NCI-H2196 treated with DMSO at 0.1 percent for 48 hours (cell line): ENCODE measurements at regions not wholly inside any gene's neighbourhood (a gene's known extent, or its start where the extent isn't known, plus 50 kb on each side); places are given as distances from the start of the nearest gene placed in this dataset.

ENCODE experiments used
- DNase-seq: peaks from one replicate; lab custom pipeline; 2025; ENCODE audit not compliant: unreplicated experiment; lab: John Stamatoyannopoulos, UW

DNA sequence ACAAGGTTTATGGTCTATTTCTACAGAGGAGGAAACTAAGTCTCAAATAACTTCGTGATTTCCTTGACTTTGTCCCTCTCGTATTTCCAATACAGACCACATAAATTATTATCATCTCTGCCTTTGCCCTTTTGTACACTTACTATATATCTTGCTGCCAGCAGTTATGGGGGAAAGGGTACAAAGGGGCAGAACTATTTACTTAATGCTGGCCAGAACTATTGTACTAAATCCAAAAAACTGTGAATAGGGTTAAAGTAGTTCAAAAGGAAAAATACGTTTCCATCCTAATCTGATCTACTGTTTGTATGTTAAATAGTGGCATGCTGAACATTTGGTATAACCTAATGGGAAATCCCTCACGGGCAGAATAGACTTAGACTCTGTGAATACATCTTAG lies 537.3 kb upstream of the SEMA6D start:
- DNase-seq: no peak

DNA sequence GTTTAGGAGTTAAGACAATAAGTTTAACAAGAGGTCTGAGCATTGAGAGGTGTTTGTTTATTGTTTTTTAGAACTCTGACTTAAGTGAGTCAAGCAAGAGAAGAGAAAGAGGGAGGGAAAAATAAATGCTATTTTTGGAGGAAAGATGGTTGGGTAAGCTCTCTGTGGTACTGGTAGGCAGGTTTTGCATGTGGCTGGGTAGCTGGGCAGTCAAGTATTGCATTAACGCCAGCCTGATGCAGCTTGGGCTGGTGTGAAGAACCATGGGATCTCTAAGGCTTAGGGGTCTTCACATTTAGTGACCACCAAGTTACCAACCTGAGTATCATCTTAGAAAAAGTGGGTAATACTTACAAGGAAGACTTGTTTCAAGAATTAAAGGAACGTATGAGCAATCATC lies 534.5 kb upstream of the SEMA6D start:
- no peak for DNase-seq

- DNase-seq: no peak
Measured at GRCh38 chr15:47184003-47184907, 533.0 kb upstream of the SEMA6D start.

DNA sequence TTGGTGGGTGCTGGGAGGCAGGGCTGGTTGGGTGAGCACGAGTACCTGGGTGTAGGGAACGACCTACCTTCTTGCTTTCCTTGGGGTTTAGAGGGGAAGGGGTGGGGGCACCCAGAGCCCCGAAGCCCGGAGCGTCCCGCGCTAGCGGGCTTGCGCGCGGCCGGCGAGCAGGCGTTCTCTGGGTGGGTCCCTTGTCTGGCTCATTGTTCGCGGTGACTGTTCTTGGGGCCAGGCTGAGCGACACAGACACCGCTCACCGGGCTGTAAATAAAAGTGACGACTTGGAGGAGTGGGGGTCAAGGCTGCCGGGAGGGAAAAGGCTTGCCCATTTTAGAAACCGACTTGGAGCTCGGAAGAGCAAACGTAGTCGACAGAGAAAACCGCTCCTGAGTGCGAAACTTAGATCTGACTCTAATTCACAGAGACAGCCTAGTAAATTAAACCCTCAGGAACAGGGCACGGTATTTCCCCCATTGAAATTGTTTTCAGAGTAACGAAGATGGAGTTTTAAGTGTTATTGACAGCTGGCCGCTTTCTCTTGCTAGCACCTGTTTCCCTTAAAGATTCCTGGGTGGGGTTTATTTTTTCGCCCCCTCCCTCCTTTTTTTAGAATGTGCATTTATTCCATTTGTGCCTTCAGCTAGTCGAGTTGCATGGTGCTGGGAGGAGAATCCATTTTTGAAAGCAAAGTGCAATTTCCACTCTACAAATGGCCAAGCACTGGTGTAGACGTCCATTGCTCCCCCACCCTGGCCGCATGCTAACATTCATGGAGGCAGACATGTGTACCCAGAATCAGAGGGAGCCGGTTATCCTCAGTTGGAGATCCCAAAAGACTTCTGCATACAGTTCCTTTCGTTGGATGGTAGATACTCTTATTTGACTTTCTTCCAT lies 532.1 kb upstream of the SEMA6D start:
- no peak for DNase-seq

DNA sequence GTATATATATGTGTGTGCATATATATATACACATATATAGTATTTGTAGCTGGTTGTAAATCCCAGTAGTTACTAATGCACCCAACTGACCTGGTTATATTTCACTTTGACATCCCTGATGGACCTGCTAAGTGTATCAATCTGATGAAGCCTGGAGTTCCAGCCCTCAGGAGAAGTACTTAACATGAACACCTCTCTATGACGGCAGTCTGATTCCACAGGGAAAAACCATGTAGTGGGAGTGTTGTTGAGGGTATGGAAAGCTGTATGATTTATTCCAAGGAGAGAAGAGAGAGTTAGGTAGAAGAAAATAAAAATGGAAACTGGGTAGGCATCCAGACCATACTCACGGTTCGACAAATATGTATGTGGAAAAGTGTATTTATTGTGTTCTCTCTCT lies 531.2 kb upstream of the SEMA6D start:
- DNase-seq: no peak

GRCh38 chr15:47188758-47189507 lies 528.4 kb upstream of the SEMA6D start:
- no peak for DNase-seq

GRCh38 chr15:47194718-47195117 lies 522.6 kb upstream of the SEMA6D start:
- no peak for DNase-seq

DNA sequence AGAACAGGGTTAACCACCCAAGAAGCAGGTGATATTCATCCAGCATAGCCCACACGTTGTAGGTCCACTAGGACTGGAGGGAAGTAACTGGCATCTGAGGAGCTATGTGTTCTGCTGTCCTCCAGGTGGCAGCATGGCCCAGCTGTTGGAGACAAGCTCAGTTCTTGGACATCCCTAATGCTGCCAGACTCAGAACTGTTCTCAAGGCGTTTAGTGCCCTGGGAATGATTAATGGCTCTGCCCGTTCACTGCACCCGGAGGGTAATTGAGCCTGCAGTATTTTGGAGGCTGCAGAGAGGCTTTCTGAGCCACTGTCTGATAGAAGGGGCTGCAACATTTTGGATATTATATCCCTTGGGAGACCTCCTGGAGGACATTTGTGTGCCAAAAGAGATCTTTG lies 521.3 kb upstream of the SEMA6D start:
- peak; percentile 72 for DNase-seq

- no peak for DNase-seq
Measured at GRCh38 chr15:47203993-47204392, 513.3 kb upstream of the SEMA6D start.

DNA sequence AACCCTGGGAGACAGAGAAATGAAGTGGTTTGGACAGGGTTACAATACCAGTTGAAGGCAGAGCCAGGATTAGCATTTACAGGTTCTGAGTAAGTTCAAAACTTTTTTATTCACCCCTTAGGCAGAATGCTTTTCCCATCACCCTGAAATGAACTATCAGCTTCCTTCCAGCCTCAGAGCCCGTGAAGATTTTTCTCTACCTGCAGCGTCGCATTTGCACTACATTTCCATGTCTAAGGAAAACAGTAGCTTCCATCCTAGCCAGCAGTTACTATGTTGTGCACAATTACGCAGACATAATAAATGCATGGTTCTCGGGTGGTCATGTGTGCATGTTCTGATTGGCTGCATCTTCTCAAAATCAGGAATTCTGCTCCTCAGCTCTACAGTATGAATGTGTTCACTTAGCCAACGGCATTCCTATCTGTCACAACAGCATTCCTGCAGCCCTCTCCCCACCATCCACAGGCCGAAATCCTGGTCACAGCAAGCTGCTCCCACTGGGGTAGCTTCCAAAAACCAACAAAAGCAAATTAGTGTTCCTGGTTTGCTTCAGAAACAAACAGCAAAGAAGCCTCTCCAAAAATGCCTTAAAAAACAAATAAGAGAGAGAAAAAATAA lies 510.8 kb upstream of the SEMA6D start:
- no peak for DNase-seq

- no peak for DNase-seq
Measured at GRCh38 chr15:47209591-47209990, 507.7 kb upstream of the SEMA6D start.

DNA sequence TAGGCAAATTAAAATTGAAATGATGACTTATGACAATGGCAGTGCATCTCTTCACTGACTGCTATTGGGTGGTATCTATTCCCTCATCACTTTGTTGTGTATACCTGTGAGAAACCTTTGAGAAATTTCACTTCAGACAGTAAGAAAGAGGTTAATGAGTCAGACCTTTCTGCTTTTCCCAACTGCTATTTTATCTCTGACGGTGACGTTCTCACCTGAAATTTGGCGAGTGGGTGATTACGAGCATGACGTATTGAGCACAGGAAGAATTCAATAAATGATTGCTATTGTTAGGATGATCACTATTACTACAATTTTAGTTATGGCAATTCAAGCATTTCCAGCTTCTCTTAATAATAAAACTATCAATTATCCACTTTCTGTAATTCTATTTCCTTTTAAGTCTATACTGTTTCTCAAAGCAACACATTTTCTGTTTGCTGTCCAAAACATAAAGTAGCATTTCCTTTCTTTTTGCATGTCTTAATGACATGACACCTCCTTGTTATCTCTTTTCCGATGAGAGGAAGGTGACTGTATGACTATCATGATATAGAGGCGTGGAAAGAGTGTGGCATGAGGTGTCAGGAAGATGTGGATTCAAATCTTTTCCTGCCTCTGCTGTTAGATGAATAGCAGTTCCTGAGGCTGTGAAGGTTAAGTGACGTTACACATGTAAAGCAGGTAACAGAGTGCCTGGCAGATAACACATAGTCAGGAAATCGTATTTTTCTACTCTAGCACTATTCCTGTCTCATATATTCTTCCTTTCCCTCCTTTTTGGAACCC lies 504.9 kb upstream of the SEMA6D start:
- DNase-seq: no peak

DNA sequence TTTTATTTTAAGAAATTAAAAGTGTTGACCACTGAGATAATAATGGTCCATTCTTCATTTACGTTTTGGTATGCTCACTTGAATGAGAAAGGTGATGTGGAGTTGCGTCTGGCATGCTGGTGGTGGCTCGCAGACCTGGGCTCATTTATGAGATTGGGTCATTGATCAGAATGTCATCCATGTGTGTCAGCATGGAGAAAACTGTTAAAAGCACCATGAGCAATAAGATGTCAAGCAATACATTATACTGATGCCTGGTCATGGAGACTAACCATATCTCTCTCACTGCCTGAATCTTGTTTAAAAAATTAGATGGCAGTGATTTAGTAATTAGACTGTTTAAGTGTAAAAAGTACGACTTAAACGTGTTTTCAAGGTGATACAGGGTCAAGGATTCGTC lies 503.4 kb upstream of the SEMA6D start:
- DNase-seq: no peak

- no peak for DNase-seq
Measured at GRCh38 chr15:47218295-47218694, 499.0 kb upstream of the SEMA6D start.

DNA sequence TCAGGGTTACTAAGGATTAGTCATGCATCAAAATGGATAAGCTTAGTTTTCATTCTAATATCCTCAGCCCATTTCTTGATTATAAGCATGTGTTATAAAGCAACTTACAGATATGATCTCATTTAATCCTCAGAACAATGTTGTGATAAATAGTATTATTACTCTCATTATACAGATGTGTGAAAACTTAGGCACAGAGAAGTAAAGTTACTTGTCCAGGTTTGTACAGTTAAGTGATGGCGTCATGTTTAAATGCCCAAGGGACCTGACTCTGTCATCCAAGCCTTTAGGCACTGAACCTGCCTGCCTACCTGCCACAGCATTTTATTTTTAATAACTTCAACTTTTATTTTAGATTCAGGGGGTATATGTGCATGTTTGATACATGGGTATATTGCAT lies 472.9 kb upstream of the SEMA6D start:
- no peak for DNase-seq

GRCh38 chr15:47246317-47246716 lies 471.0 kb upstream of the SEMA6D start:
- DNase-seq: no peak

DNA sequence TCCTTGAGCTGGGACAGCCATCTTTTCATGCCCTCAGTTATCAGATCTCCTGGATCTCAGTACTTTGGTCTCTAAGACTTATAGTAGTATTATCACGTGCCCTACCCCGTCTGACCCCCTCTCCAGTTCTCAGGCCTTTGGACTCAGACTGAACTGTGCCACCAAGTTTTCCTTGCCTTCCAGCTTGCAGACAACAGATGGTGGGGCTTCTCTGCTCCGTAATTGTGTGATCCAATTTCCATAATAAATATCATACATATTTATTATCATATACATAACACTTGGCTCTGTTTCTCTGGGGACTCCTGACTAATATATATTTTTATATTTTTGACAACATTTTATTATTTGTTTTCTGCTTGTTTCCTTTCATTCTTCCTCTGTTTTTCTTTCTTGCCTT lies 458.8 kb upstream of the SEMA6D start:
- DNase-seq: no peak

DNA sequence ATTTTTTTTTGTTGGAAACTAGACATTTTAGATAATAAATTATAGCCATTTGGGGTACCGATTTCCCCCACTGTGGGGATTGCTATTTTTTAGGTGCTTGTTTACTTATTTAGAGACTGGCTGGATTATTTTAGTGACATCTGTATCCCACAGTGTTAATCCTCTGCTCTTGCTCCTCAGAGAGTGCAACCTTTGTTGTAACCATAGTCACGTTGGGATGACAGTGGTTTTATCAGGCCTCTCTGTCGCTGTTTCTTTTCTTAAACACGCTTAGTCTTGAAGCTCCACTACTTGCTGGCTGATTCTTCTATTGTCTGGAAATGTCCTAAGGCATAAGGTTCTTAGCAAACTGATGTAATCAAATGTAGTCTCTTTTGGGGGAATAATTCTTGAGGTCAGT lies 451.6 kb upstream of the SEMA6D start:
- no peak for DNase-seq

DNA sequence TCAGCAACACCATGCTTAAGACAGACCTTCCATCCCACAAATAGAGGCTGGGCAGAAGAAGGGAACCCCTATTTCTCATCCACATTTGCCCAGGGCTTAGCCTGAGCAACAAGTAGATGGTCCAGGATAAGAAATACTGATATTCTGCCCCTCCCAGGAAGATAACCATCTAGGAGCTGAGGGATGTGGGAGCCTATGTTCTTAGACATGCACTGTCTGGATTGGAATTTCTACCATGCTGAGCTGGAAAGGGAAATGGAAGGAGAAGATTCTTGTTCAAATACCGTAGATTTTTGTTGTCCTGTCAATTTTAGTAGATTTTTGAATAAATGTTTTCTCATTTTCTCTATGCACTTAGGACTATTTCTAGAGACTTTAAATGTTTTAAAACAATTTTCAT lies 450.7 kb upstream of the SEMA6D start:
- DNase-seq: no peak

DNA sequence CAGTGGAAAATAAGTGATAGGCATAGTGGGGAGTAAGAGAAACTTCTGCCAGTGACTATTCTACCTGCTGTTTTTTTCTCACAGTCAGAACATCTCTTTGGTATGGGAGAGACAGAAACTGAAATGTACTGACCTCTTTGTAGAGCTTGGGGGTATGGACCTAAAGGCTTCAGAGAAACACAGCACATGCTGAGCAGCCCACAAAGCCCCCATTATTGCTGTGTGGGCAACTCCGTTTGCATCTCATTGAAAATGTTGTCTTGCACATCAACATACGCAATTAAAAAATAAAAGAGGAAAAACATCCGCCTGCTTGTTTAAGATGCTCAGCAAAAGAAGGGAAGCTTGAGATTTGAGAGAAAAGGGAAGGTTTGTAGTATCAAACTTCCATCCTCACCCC lies 443.4 kb upstream of the SEMA6D start:
- DNase-seq: no peak
